HCT116 (cell line): ENCODE measurements at regions not wholly inside any gene's neighbourhood (a gene's known extent, or its start where the extent isn't known, plus 50 kb on each side); places are given as distances from the start of the nearest gene placed in this dataset.
"Not testable (repeated sequence)": the region's sequence is repeated elsewhere in the genome, so short reads cannot be mapped to it uniquely, and the experiment has no call there.

Experiments used
- ATAC-seq: fragments of 200-7000 bp; cut with Tn5 transposase; 2 replicates; pipeline ENCODE4 v1.9.1; 2020; ENCODE audit warnings: mild to moderate bottlenecking, moderate library complexity
- BruUV-seq: library from RNA; stranded (reverse); fragments of 400-500 nt; replicated peaks from 2 replicates; lab custom pipeline; 2021; lab: Mats Ljungman, UMichigan
- CTCF ChIA-PET: fragments of 300-600 bp; sonication (Branson Sonifier 250); formaldehyde crosslinking; loops from one replicate; lab custom pipeline; 2021; ENCODE audit warnings: antibody characterized with exemption; lab: Charles Lee
- POLR2A ChIA-PET: fragments of 300-600, 350-600 bp; sonication (Branson Sonifier 250); formaldehyde crosslinking; loops from one replicate; lab custom pipeline; 2021; ENCODE audit warnings: antibody characterized with exemption; lab: Charles Lee
- RAD21 ChIA-PET, 2 experiments: fragments of 300-600 bp; sonication (Branson Sonifier 250); formaldehyde crosslinking; loops; one replicate each; lab custom pipeline; 2023; ENCODE audit warnings: low total read pairs in 2 of 2; ENCODE audit not compliant: uncharacterized antibody in 2 of 2, unreplicated experiment in 2 of 2, low non-redundant PET in 1 of 2; lab: Charles Lee
- DNase-seq: peaks from one replicate; pipeline ENCODE4 v3.0.0-alpha.2; 2010; ENCODE audit warnings: low read depth, low spot score
- H2AFZ ChIP-seq: fragments of 200-600 bp; shearing (Covaris generic), sonication (generic); 2 replicates; pipeline ENCODE4 v1.6.1; 2017; ENCODE audit warnings: low read depth, mixed run types, mixed read lengths, antibody characterized with exemption, low read length; ENCODE audit not compliant: poor library complexity, severe bottlenecking
- H3K27ac ChIP-seq: 2 replicates; pipeline ENCODE4 v1.5.1; 2012; ENCODE audit warnings: low read depth, low read length
- H3K27me3 ChIP-seq: fragments of 200-600 bp; sonication (generic); 2 replicates; pipeline ENCODE4 v1.6.1; 2016; ENCODE audit warnings: mixed run types, low read length, mixed read lengths; ENCODE audit not compliant: insufficient read depth
- H3K36me3 ChIP-seq, 2 experiments: fragments of 200-500 bp in 1 of 2; fragments of 200-600 bp in 1 of 2; sonication (Bioruptor generic) in 1 of 2; sonication (generic) in 1 of 2; 2 replicates each; pipeline versions ENCODE4 v1.5.1 to v1.6.1; 2014 to 2016; ENCODE audit warnings: low read length in 2 of 2, inconsistent platforms in 1 of 2, mixed read lengths in 1 of 2, mixed run types in 1 of 2; ENCODE audit not compliant: insufficient read depth in 2 of 2, control insufficient read depth in 1 of 2
- H3K4me1 ChIP-seq, 2 experiments: fragments of 200-600 bp in 1 of 2; sonication (generic) in 1 of 2; 2 replicates each; pipeline versions ENCODE4 v1.5.1 to v1.6.1; 2012 to 2017; ENCODE audit warnings: low read length in 2 of 2, inconsistent platforms in 1 of 2, mild to moderate bottlenecking in 1 of 2, mixed read lengths in 1 of 2, mixed run types in 1 of 2, moderate library complexity in 1 of 2; ENCODE audit not compliant: insufficient read depth in 2 of 2, control insufficient read depth in 1 of 2
- H3K4me2 ChIP-seq: fragments of 200-600 bp; sonication (generic); 2 replicates; pipeline ENCODE4 v1.6.1; 2017; ENCODE audit warnings: mixed run types, low read length, mixed read lengths
- H3K4me3 ChIP-seq, 2 experiments: fragments of 200-600 bp in 1 of 2; sonication (generic) in 1 of 2; replicated peaks in 1 of 2; 2 replicates each; pipeline ENCODE4 v1.5.1; 2011 to 2016; ENCODE audit warnings: low read length in 2 of 2, control low read depth in 1 of 2, low read depth in 1 of 2, mild to moderate bottlenecking in 1 of 2, mixed read lengths in 1 of 2, mixed run types in 1 of 2
- H3K79me2 ChIP-seq: fragments of 200-600 bp; sonication (generic); 2 replicates; pipeline ENCODE4 v1.6.1; 2017; ENCODE audit warnings: mild to moderate bottlenecking, mixed run types, low read length, moderate library complexity, mixed read lengths; ENCODE audit not compliant: insufficient read depth
- H3K9ac ChIP-seq: fragments of 200-600 bp; sonication (generic); 2 replicates; pipeline ENCODE4 v1.6.1; 2016; ENCODE audit warnings: low read length, mixed read lengths
- H3K9me2 ChIP-seq: fragments of 200-600 bp; sonication (generic), shearing (Covaris generic); 2 replicates; pipeline ENCODE4 v1.6.1; 2017; ENCODE audit warnings: mixed run types, mild to moderate bottlenecking, moderate library complexity; ENCODE audit not compliant: insufficient read depth
- H3K9me3 ChIP-seq, 2 experiments: fragments of 200-500 bp in 1 of 2; fragments of 200-600 bp in 1 of 2; sonication (Bioruptor generic) in 1 of 2; sonication (generic) in 1 of 2; 2 replicates each; pipeline ENCODE4 v1.6.1; 2014 to 2017; ENCODE audit warnings: low read length in 2 of 2, mixed read lengths in 2 of 2, inconsistent platforms in 1 of 2, low read depth in 1 of 2, mild to moderate bottlenecking in 1 of 2, mixed run types in 1 of 2, moderate library complexity in 1 of 2; ENCODE audit not compliant: control insufficient read depth in 1 of 2, insufficient read depth in 1 of 2
- H4K20me1 ChIP-seq: fragments of 200-600 bp; sonication (generic), shearing (Covaris generic); 2 replicates; pipeline ENCODE4 v1.6.1; 2017; ENCODE audit warnings: mixed run types, mild to moderate bottlenecking, moderate library complexity; ENCODE audit not compliant: insufficient read depth
- EZH2 ChIP-seq: fragments of 200-600 bp; sonication (generic); IDR thresholded peaks from 2 replicates; pipeline ENCODE4 v1.6.1; 2017; ENCODE audit warnings: antibody characterized with exemption, mixed run types
- EZH2phosphoT487 ChIP-seq: fragments of 200-600 bp; IDR thresholded peaks from 2 replicates; pipeline ENCODE4 v1.6.1; 2018; ENCODE audit warnings: antibody characterized with exemption, borderline replicate concordance
- POLR2A ChIP-seq: IDR thresholded peaks from 2 replicates; pipeline ENCODE4 v1.7.0; 2011; ENCODE audit warnings: borderline replicate concordance; ENCODE audit not compliant: insufficient read depth, insufficient read length; ENCODE audit errors: extremely low read depth
- SRF ChIP-seq: IDR thresholded peaks from 2 replicates; pipeline ENCODE4 v1.6.1; 2012; ENCODE audit warnings: low read depth
- ZBTB33 ChIP-seq: IDR thresholded peaks from 2 replicates; pipeline ENCODE4 v1.6.1; 2011; ENCODE audit warnings: mild to moderate bottlenecking, low read length, moderate library complexity; ENCODE audit not compliant: insufficient replicate concordance; ENCODE audit errors: extremely low read depth
- ZNF274 ChIP-seq: fragments of 200-500 bp; sonication (Bioruptor generic); IDR thresholded peaks from 2 replicates; pipeline ENCODE4 v1.6.1; 2014; ENCODE audit warnings: mild to moderate bottlenecking, low read depth, low read length, inconsistent platforms
- intact Hi-C: fragments of 100-400 bp; cut with micrococcal nuclease; formaldehyde crosslinking; loops from 2 replicates; pipeline ENCODE4 v1.10.0; 2022

GRCh38 chr10:21110358-21110757 is 213.2 kb upstream of the NEBL start:
- ChIA-PET CTCF (no interaction called here), POLR2A (no interaction called here), RAD21 (no interaction called here)
- H2AFZ ChIP-seq, result no peak overlapping the region
- no peak overlapping the region for H3K27ac ChIP-seq
- ATAC-seq (no peak), DNase-seq (no peak)
- H3K4me1 ChIP-seq, result no peaks in the 10 kb centered on the region
- no TSS peak for BruUV-seq
- intact Hi-C loops, result no loop called here
- no peak overlapping the region for H3K4me3 ChIP-seq
- no peaks in the 10 kb centered on the region for H3K9me3 ChIP-seq
- no peaks in the 10 kb centered on the region for H4K20me1 ChIP-seq
- no peaks in the 10 kb centered on the region for H3K9me2 ChIP-seq
- no peaks in the 10 kb centered on the region for H3K79me2 ChIP-seq
- H3K9ac ChIP-seq, result no peak overlapping the region
- TF ChIP-seq EZH2phosphoT487, result no peak
- TF ChIP-seq SRF, result no peak
- no peak for TF ChIP-seq ZBTB33
- no peak for TF ChIP-seq EZH2
- TF ChIP-seq ZNF274, result no peak
- TF ChIP-seq POLR2A, result no peak
- no peaks in the 10 kb centered on the region for H3K27me3 ChIP-seq
- H3K4me2 ChIP-seq, result no peak overlapping the region
- H3K36me3 ChIP-seq, result no peaks in the 10 kb centered on the region

- H3K27me3 ChIP-seq, H3K27ac ChIP-seq, BruUV-seq, H3K4me1 ChIP-seq, ATAC-seq, H3K9me2 ChIP-seq, CTCF ChIA-PET, H3K4me3 ChIP-seq, H3K9ac ChIP-seq, H3K79me2 ChIP-seq, H3K9me3 ChIP-seq, H2AFZ ChIP-seq, RAD21 ChIA-PET, intact Hi-C loops, H3K4me2 ChIP-seq, H4K20me1 ChIP-seq, DNase-seq, H3K36me3 ChIP-seq, POLR2A ChIA-PET: not testable (repeated sequence)
Measured at GRCh38 chr10:21106931-21107330, 209.8 kb upstream of the NEBL start.

GRCh38 chr10:21105331-21105730 is 208.2 kb upstream of the NEBL start:
- CTCF ChIA-PET, H3K9me2 ChIP-seq, H3K4me1 ChIP-seq, H2AFZ ChIP-seq, H3K9me3 ChIP-seq, H3K9ac ChIP-seq, H3K27me3 ChIP-seq, DNase-seq, H3K4me3 ChIP-seq, POLR2A ChIA-PET, H3K27ac ChIP-seq, RAD21 ChIA-PET, H4K20me1 ChIP-seq, ATAC-seq, intact Hi-C loops, H3K79me2 ChIP-seq, H3K4me2 ChIP-seq, H3K36me3 ChIP-seq, BruUV-seq: not testable (repeated sequence)
